Activated CD4-positive, CD25-positive, alpha-beta regulatory T cell treated with anti-CD3 and anti-CD28 coated beads, Interleukin-2, amount 50 U/mL, for 24 hours (primary cell): ENCODE measurements at regions not wholly inside any gene's neighbourhood (a gene's known extent, or its start where the extent isn't known, plus 50 kb on each side); places are given as distances from the start of the nearest gene placed in this dataset.
"Not testable (repeated sequence)": the region's sequence is repeated elsewhere in the genome, so short reads cannot be mapped to it uniquely, and the experiment has no call there.

Experiments
- ATAC-seq, 2 donors: fragments of 150-1000 bp; cut with Tn5 transposase; one replicate each; pipeline ENCODE4 v1.10.0; 2021; ENCODE audit warnings: mild to moderate bottlenecking in 1 of 2, moderate library complexity in 1 of 2

GRCh38 chr21:39080366-39080765, 102.9 kb downstream of the PSMG1 start:
- ATAC-seq = no peak

GRCh38 chr21:39079617-39080016, 103.6 kb downstream of the PSMG1 start:
- no peak for ATAC-seq

- ATAC-seq = no peak
Observed at GRCh38 chr21:39078322-39079065, 104.8 kb downstream of the PSMG1 start.

- no peak for ATAC-seq
Observed at GRCh38 chr21:39077876-39078275, 105.4 kb downstream of the PSMG1 start.

- ATAC-seq = no peak
Observed at GRCh38 chr21:39074508-39074907, 108.7 kb downstream of the PSMG1 start.

- ATAC-seq = no peak
Observed at GRCh38 chr21:39073717-39074116, 109.5 kb downstream of the PSMG1 start.

GRCh38 chr21:39073063-39073462, 110.2 kb downstream of the PSMG1 start:
- ATAC-seq = no peak

GRCh38 chr21:39072468-39072867, 110.8 kb downstream of the PSMG1 start:
- ATAC-seq = no peak

- ATAC-seq = no peak
Observed at GRCh38 chr21:39071623-39072214, 111.5 kb downstream of the PSMG1 start.

- ATAC-seq = not testable (repeated sequence)
Observed at GRCh38 chr21:39069856-39070255, 113.4 kb downstream of the PSMG1 start.

- no peak for ATAC-seq
Observed at GRCh38 chr21:39066829-39067780, 116.1 kb downstream of the PSMG1 start.

- no peak for ATAC-seq
Observed at GRCh38 chr21:39065917-39066316, 117.3 kb downstream of the PSMG1 start.

- no peak for ATAC-seq
Observed at GRCh38 chr21:39064325-39065012, 118.8 kb downstream of the PSMG1 start.

- no peak for ATAC-seq
Observed at GRCh38 chr21:39063517-39063916, 119.7 kb downstream of the PSMG1 start.

GRCh38 chr21:39062196-39062595, 121.1 kb downstream of the PSMG1 start:
- no peak for ATAC-seq

GRCh38 chr21:39061766-39062165, 121.5 kb downstream of the PSMG1 start:
- no peak for ATAC-seq

- ATAC-seq = no peak
Observed at GRCh38 chr21:39060485-39061083, 122.7 kb downstream of the PSMG1 start.

GRCh38 chr21:39057121-39057520, 126.1 kb downstream of the PSMG1 start:
- no peak for ATAC-seq

GRCh38 chr21:39056636-39057035, 126.6 kb downstream of the PSMG1 start:
- no peak for ATAC-seq

GRCh38 chr21:39055167-39055767, 128.0 kb downstream of the PSMG1 start:
- no peak for ATAC-seq

- no peak for ATAC-seq
Observed at GRCh38 chr21:39054066-39054465, 129.2 kb downstream of the PSMG1 start.

GRCh38 chr21:39053126-39053525, 130.1 kb downstream of the PSMG1 start:
- ATAC-seq = no peak
